ENCODE measurements at regions not wholly inside any gene's neighbourhood (a gene's known extent, or its start where the extent isn't known, plus 50 kb on each side); places are given as distances from the start of the nearest gene placed in this dataset.

DNA sequence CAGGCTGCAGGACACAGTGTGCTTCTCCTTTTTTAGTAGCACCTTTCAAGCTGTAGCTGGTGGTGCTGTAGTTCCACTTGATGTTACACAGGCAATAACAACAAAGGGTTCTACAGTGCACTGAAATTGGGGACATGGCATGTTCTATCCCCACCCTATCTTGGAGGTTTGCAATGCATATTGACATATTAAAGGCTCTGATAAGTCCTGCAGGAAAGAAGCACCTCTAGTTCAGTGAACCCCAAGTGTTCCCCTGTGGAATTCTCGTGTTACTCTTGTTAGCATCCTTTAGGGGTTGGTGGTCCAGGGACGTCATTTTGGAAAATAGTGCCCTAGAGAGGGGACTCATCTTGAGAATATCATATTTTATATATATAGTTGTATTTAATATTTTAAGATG, 337.6 kb downstream of the DHX35 start:
- TF ChIP-seq CTCF (IDR thresholded peaks at IDR 0.05; ENCODE audit: control extremely low read depth, extremely low read depth, low read depth, missing control alignments) = no peak
- ChIA-PET CTCF (interaction anchor here (1.0 to 1.3 kb wide), 2 partner anchors 33 to 95 kb away, joined by 3 read pairs; no protein-coding TSS in a partner anchor), POLR2A (no interaction called here)

GRCh38 chr20:39298571-39299506, 336.7 kb downstream of the DHX35 start:
- DNase-seq (ENCODE audit: extremely low spot score) = no peak
- POLR2A ChIA-PET = no interaction called here
- TF ChIP-seq CTCF (IDR thresholded peaks at IDR 0.05; ENCODE audit: control extremely low read depth, extremely low read depth, low read depth, missing control alignments) = no peak
- CTCF ChIA-PET = interaction anchor here (0.8 to 1.3 kb wide), 3 partner anchors 23 to 575 kb away, joined by 3 read pairs; no protein-coding TSS in a partner anchor

More for the DNA sequence above, 337.6 kb downstream of the DHX35 start:
- no peak for DNase-seq (ENCODE audit: extremely low spot score)

- POLR2A ChIA-PET = no interaction called here
- DNase-seq (ENCODE audit: extremely low spot score) = no peak
- TF ChIP-seq CTCF (IDR thresholded peaks at IDR 0.05; ENCODE audit: control extremely low read depth, extremely low read depth, low read depth, missing control alignments) = no peak
- CTCF ChIA-PET = interaction anchor here (0.8 to 1.1 kb wide), 2 partner anchors 24 to 576 kb away, joined by 3 read pairs; no protein-coding TSS in a partner anchor
Observed at GRCh38 chr20:39298121-39298520, 336.0 kb downstream of the DHX35 start.

DNA sequence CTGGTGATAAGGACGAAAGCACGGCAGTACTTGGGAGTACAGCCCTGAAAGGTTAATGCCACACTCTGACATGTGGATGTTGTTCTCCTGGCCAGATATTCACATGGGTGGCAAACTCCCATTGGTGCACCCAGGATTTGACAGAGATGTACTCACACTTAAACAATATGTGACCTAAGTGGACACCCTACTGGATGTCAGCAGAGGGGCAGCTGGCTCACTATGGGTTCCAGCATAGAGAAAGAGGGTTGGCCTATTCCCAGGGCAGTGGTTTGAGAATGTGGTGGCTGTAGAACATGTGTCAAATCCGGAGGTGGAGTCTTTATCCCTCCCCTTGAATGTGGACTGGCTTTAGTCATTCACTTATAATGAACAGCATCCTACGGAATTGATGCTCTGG, 333.2 kb downstream of the DHX35 start:
- POLR2A ChIA-PET = no interaction called here
- CTCF ChIA-PET = interaction anchor here (1.5 kb wide), 1 partner anchor 27 kb away, joined by 4 read pairs; no protein-coding TSS in a partner anchor
- no peak for DNase-seq (ENCODE audit: extremely low spot score)
- no peak for TF ChIP-seq CTCF (IDR thresholded peaks at IDR 0.05; ENCODE audit: control extremely low read depth, extremely low read depth, low read depth, missing control alignments)

DNA sequence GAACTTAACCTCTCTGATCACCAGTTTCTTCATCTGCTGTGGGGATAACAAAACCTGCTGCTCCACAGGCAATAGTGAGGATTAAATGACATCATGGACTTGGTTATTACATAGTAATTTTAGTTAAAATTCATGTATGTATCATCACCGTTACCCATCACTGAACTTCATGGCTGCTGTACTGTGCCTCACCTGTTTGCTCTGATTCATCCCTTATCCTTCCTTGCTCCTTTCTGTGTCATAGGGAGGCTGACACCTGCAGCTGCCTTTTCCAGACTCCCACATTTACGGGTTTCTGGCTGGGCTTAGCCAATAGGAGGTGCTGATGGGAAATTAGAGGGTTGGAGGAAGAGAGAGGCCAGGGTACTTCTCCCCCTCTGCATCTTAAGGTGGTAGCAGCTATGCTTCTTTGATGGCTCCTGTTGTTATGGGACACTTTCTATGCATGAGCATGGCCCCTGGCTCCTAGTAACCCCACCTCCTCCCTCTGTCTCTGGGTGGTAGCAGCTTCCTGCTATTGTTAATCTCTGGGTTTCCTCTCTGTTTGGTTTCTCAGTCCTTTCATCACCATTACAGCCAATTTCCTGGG, 332.1 kb downstream of the DHX35 start:
- POLR2A ChIA-PET = no interaction called here
- CTCF ChIA-PET = interaction anchor here (1.1 kb wide), 1 partner anchor 105 kb away, joined by 4 read pairs; no protein-coding TSS in a partner anchor
- no peak for TF ChIP-seq CTCF (IDR thresholded peaks at IDR 0.05; ENCODE audit: control extremely low read depth, extremely low read depth, low read depth, missing control alignments)
- no peak for DNase-seq (ENCODE audit: extremely low spot score)

- ChIA-PET POLR2A (no interaction called here), CTCF (no interaction called here)
- DNase-seq (ENCODE audit: extremely low spot score) = no peak
- TF ChIP-seq CTCF (IDR thresholded peaks at IDR 0.05; ENCODE audit: control extremely low read depth, extremely low read depth, low read depth, missing control alignments) = no peak
Observed at GRCh38 chr20:39292193-39292736, 330.1 kb downstream of the DHX35 start.

Measured in GM10248 (cell line).